ENCODE measurements at regions not wholly inside any gene's neighbourhood (a gene's known extent, or its start where the extent isn't known, plus 50 kb on each side); places are given as distances from the start of the nearest gene placed in this dataset.

GRCh38 chr11:122363296-122363695 lies 247.3 kb upstream of the BLID start:
- TF ChIP-seq, protein P1, sequence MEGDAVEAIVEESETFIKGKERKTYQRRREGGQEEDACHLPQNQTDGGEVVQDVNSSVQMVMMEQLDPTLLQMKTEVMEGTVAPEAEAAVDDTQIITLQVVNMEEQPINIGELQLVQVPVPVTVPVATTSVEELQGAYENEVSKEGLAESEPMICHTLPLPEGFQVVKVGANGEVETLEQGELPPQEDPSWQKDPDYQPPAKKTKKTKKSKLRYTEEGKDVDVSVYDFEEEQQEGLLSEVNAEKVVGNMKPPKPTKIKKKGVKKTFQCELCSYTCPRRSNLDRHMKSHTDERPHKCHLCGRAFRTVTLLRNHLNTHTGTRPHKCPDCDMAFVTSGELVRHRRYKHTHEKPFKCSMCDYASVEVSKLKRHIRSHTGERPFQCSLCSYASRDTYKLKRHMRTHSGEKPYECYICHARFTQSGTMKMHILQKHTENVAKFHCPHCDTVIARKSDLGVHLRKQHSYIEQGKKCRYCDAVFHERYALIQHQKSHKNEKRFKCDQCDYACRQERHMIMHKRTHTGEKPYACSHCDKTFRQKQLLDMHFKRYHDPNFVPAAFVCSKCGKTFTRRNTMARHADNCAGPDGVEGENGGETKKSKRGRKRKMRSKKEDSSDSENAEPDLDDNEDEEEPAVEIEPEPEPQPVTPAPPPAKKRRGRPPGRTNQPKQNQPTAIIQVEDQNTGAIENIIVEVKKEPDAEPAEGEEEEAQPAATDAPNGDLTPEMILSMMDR (IDR thresholded peaks at IDR 0.05; ENCODE audit: low read depth, low read length, missing control alignments) = no peak
- no peak overlapping the region for H3K4me3 ChIP-seq (ENCODE audit: low read depth, low read length)
- DNase-seq (ENCODE audit: low read depth) = no peak
- in situ Hi-C loops (cut with HindIII; ENCODE audit: low sequenced_read_pairs) = no loop called here

- TF ChIP-seq, protein P1 (IDR thresholded peaks at IDR 0.05; ENCODE audit: low read depth, low read length, missing control alignments) = no peak
- in situ Hi-C loops (cut with HindIII; ENCODE audit: low sequenced_read_pairs) = no loop called here
- no peak overlapping the region for H3K4me3 ChIP-seq (ENCODE audit: low read depth, low read length)
- DNase-seq (ENCODE audit: low read depth) = no peak
Measured at GRCh38 chr11:122362381-122362780, 246.4 kb upstream of the BLID start.

DNA sequence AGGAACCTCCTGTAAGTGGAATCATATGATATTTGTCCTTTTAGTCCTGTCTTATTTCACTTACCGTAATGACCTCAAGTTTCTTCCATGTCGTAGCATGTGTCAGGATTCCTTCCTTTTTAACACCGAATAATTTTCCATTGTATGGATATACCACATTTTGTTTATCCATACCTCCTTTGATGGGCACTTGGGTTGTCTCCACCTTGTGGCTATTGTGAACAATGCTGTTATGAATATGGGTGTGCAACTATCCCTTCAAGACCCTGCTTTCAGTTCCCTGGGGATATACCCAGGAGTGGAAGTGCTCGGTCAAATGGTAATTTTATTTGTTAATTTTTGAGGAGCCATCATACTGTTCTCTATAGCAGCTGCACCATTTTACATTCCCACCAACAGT lies 244.9 kb upstream of the BLID start:
- H3K4me3 ChIP-seq (ENCODE audit: low read depth, low read length) = no peak overlapping the region
- TF ChIP-seq, protein P1 (IDR thresholded peaks at IDR 0.05; ENCODE audit: low read depth, low read length, missing control alignments) = no peak
- in situ Hi-C loops (cut with HindIII; ENCODE audit: low sequenced_read_pairs) = no loop called here
- no peak for DNase-seq (ENCODE audit: low read depth)

DNA sequence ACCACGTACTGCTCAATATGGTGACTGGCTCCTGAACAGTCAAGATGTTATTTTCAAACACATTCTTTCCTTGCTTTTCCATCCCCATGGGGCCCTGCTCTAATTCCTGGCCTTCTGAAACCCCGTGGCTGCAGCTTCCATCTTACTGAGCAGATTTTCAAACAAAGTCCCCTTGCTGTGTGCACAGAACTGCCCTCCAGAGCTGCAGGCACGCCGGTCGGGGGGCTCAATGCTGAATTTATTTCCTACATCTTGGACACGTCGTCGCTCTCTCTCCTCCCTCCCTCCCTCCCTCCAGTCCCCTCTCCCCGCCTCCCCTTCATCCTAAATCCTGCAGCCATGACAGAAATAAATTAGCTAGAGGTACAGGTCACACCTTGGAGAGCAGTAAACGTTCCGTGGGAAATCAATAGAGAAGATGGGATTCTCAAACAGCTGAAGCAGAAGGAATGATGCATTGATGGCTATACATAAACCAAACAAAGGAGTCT lies 243.1 kb upstream of the BLID start:
- TF ChIP-seq, protein P1 (IDR thresholded peaks at IDR 0.05; ENCODE audit: low read depth, low read length, missing control alignments) = no peak
- in situ Hi-C loops (cut with HindIII; ENCODE audit: low sequenced_read_pairs) = no loop called here
- no peak for DNase-seq (ENCODE audit: low read depth)
- no peak overlapping the region for H3K4me3 ChIP-seq (ENCODE audit: low read depth, low read length)

GRCh38 chr11:122358292-122358691 lies 242.3 kb upstream of the BLID start:
- in situ Hi-C loops (cut with HindIII; ENCODE audit: low sequenced_read_pairs) = no loop called here
- TF ChIP-seq, protein P1 (IDR thresholded peaks at IDR 0.05; ENCODE audit: low read depth, low read length, missing control alignments) = no peak
- no peak for DNase-seq (ENCODE audit: low read depth)
- no peak overlapping the region for H3K4me3 ChIP-seq (ENCODE audit: low read depth, low read length)

GRCh38 chr11:122355968-122356367 lies 240.0 kb upstream of the BLID start:
- in situ Hi-C loops (cut with HindIII; ENCODE audit: low sequenced_read_pairs) = no loop called here
- no peak overlapping the region for H3K4me3 ChIP-seq (ENCODE audit: low read depth, low read length)
- TF ChIP-seq, protein P1 (IDR thresholded peaks at IDR 0.05; ENCODE audit: low read depth, low read length, missing control alignments) = no peak
- no peak for DNase-seq (ENCODE audit: low read depth)

All from astrocyte of the cerebellum (primary cell).